Neural progenitor cell (in vitro differentiated cells): ENCODE measurements at regions not wholly inside any gene's neighbourhood (a gene's known extent, or its start where the extent isn't known, plus 50 kb on each side); places are given as distances from the start of the nearest gene placed in this dataset.

ENCODE experiments used
- CTCF ChIP-seq: fragments of 200-600 bp; sonication (generic); IDR thresholded peaks from 2 replicates; pipeline ENCODE4 v1.5.1; 2017; ENCODE audit warnings: antibody characterized with exemption, mild to moderate bottlenecking
- EZH2 ChIP-seq: fragments of 200-600 bp; sonication (generic); IDR thresholded peaks from 2 replicates; pipeline ENCODE4 v1.6.1; 2017; ENCODE audit warnings: antibody characterized with exemption, mild to moderate bottlenecking, moderate library complexity
- EZH2phosphoT487 ChIP-seq: fragments of 200-600 bp; sonication (generic); IDR thresholded peaks from 2 replicates; pipeline ENCODE4 v1.6.1; 2017; ENCODE audit warnings: antibody characterized with exemption

- TF ChIP-seq EZH2phosphoT487 (no peak), CTCF (no peak), EZH2 (no peak)
These were observed 145.3 kb downstream of the FOXL1 start for GRCh38 chr16:86723689-86724088.
